PC-3 (cell line): ENCODE measurements at regions not wholly inside any gene's neighbourhood (a gene's known extent, or its start where the extent isn't known, plus 50 kb on each side); places are given as distances from the start of the nearest gene placed in this dataset.

Experiments used
- CTCF ChIP-seq: fragments of 300-600 bp; sonication (generic); conservative IDR thresholded peaks from 2 replicates; pipeline ENCODE4 v1.5.1; 2017; ENCODE audit warnings: antibody characterized with exemption, low read depth, mild to moderate bottlenecking, low read length
- EZH2phosphoT487 ChIP-seq: fragments of 300-600 bp; sonication (generic); IDR thresholded peaks from 2 replicates; pipeline ENCODE4 v1.6.1; 2018; ENCODE audit warnings: mild to moderate bottlenecking, antibody characterized with exemption, low read length, borderline replicate concordance

- TF ChIP-seq CTCF (no peak), EZH2phosphoT487 (no peak)
Measured at GRCh38 chr18:11245879-11246278, 96.5 kb upstream of the PIEZO2 start.
